Astrocyte (in vitro differentiated cells and primary cell): ENCODE measurements at regions not wholly inside any gene's neighbourhood (a gene's known extent, or its start where the extent isn't known, plus 50 kb on each side); places are given as distances from the start of the nearest gene placed in this dataset.

ENCODE experiments used
- DNase-seq: peaks from one replicate; pipeline ENCODE4 v3.0.0-alpha.2; 2010; ENCODE audit warnings: low read depth
- FAIRE-seq: peaks from 2 replicates; lab custom pipeline; 2011; peaks lifted over from hg19 to GRCh38; lab: Jason Lieb, UNC
- H2AFZ ChIP-seq: 2 replicates; pipeline ENCODE4 v1.6.0; 2012; ENCODE audit warnings: low read depth, low read length, inconsistent platforms
- H3K27ac ChIP-seq: 2 replicates; pipeline ENCODE4 v1.5.1; 2011; ENCODE audit warnings: low read depth, low read length, inconsistent platforms
- H3K27me3 ChIP-seq: 2 replicates; pipeline ENCODE4 v1.6.0; 2011; ENCODE audit warnings: low read length, inconsistent platforms; ENCODE audit not compliant: insufficient read depth
- H3K36me3 ChIP-seq: 2 replicates; pipeline ENCODE4 v1.5.1; 2011; ENCODE audit warnings: low read length, inconsistent platforms; ENCODE audit not compliant: insufficient read depth
- H3K4me1 ChIP-seq: 2 replicates; pipeline ENCODE4 v1.5.1; 2011; ENCODE audit warnings: low read length, inconsistent platforms; ENCODE audit not compliant: insufficient read depth
- H3K4me2 ChIP-seq: 2 replicates; pipeline ENCODE4 v1.6.0; 2012; ENCODE audit warnings: low read length, inconsistent platforms
- H3K4me3 ChIP-seq: 2 replicates; pipeline ENCODE4 v1.5.1; 2011; ENCODE audit warnings: low read depth, mild to moderate bottlenecking, low read length, inconsistent platforms; ENCODE audit not compliant: insufficient read depth
- H3K79me2 ChIP-seq: 2 replicates; pipeline ENCODE4 v1.6.0; 2012; ENCODE audit warnings: mild to moderate bottlenecking, low read length, inconsistent platforms; ENCODE audit not compliant: insufficient read depth
- H3K9ac ChIP-seq: 2 replicates; pipeline ENCODE4 v1.6.0; 2012; ENCODE audit warnings: mild to moderate bottlenecking, low read length, inconsistent platforms
- H3K9me3 ChIP-seq: 2 replicates; pipeline ENCODE4 v1.5.1; 2012; ENCODE audit warnings: low read depth, mild to moderate bottlenecking, low read length, inconsistent platforms; ENCODE audit not compliant: insufficient read depth
- H4K20me1 ChIP-seq: 2 replicates; pipeline ENCODE4 v1.6.0; 2012; ENCODE audit warnings: low read length, inconsistent platforms; ENCODE audit not compliant: insufficient read depth
- H3K27ac Mint-ChIP-seq: one replicate; pipeline ENCODE4 v1.8.0; 2021; ENCODE audit warnings: mild to moderate bottlenecking, mixed read lengths; ENCODE audit not compliant: unreplicated experiment
- H3K27me3 Mint-ChIP-seq: one replicate; pipeline ENCODE4 v1.8.0; 2021; ENCODE audit warnings: low read depth, mixed read lengths; ENCODE audit not compliant: unreplicated experiment
- H3K36me3 Mint-ChIP-seq: one replicate; pipeline ENCODE4 v1.8.0; 2021; ENCODE audit warnings: low read depth, mixed read lengths; ENCODE audit not compliant: unreplicated experiment
- H3K4me1 Mint-ChIP-seq: one replicate; pipeline ENCODE4 v1.8.0; 2021; ENCODE audit warnings: low read depth, mixed read lengths; ENCODE audit not compliant: unreplicated experiment
- H3K4me3 Mint-ChIP-seq: one replicate; pipeline ENCODE4 v1.8.0; 2021; ENCODE audit warnings: mild to moderate bottlenecking, moderate library complexity, mixed read lengths; ENCODE audit not compliant: unreplicated experiment
- H3K9me3 Mint-ChIP-seq: one replicate; pipeline ENCODE4 v1.8.0; 2021; ENCODE audit warnings: mild to moderate bottlenecking, mixed read lengths; ENCODE audit not compliant: unreplicated experiment
- EZH2 ChIP-seq: IDR thresholded peaks from 2 replicates; pipeline ENCODE4 v1.6.1; 2012; ENCODE audit warnings: mild to moderate bottlenecking, low read length, inconsistent platforms; ENCODE audit not compliant: insufficient read depth
- TF ChIP-seq, protein P1 (sequence below): IDR thresholded peaks from 2 replicates; pipeline ENCODE4 v1.5.1; 2011; ENCODE audit warnings: low read depth, mild to moderate bottlenecking, inconsistent platforms, low read length, moderate library complexity; ENCODE audit not compliant: insufficient read depth

- Mint-ChIP-seq H3K4me3 (no peak overlapping the region), H3K36me3 (no peaks in the 10 kb centered on the region), H3K4me1 (peaks cover 10% of the 10 kb centered on the region), H3K27ac (no peak overlapping the region), H3K9me3 (no peaks in the 10 kb centered on the region), H3K27me3 (peaks cover 52% of the 10 kb centered on the region)
- Histone ChIP-seq H3K9ac (no peak overlapping the region), H3K4me2 (no peak overlapping the region), H2AFZ (peak overlapping the region; percentile 27), H3K4me1 (peaks cover 25% of the 10 kb centered on the region), H3K9me3 (no peaks in the 10 kb centered on the region), H3K27me3 (peaks cover 5% of the 10 kb centered on the region), H3K79me2 (no peaks in the 10 kb centered on the region), H3K4me3 (no peak overlapping the region), H3K27ac (no peak overlapping the region), H4K20me1 (no peaks in the 10 kb centered on the region), H3K36me3 (no peaks in the 10 kb centered on the region)
- no peak for FAIRE-seq
- TF ChIP-seq, protein P1, sequence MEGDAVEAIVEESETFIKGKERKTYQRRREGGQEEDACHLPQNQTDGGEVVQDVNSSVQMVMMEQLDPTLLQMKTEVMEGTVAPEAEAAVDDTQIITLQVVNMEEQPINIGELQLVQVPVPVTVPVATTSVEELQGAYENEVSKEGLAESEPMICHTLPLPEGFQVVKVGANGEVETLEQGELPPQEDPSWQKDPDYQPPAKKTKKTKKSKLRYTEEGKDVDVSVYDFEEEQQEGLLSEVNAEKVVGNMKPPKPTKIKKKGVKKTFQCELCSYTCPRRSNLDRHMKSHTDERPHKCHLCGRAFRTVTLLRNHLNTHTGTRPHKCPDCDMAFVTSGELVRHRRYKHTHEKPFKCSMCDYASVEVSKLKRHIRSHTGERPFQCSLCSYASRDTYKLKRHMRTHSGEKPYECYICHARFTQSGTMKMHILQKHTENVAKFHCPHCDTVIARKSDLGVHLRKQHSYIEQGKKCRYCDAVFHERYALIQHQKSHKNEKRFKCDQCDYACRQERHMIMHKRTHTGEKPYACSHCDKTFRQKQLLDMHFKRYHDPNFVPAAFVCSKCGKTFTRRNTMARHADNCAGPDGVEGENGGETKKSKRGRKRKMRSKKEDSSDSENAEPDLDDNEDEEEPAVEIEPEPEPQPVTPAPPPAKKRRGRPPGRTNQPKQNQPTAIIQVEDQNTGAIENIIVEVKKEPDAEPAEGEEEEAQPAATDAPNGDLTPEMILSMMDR: no peak
- no peak for TF ChIP-seq EZH2
- no peak for DNase-seq
These were observed 79.6 kb downstream of the CPN2 start for GRCh38 chr3:194271460-194272035.

DNA sequence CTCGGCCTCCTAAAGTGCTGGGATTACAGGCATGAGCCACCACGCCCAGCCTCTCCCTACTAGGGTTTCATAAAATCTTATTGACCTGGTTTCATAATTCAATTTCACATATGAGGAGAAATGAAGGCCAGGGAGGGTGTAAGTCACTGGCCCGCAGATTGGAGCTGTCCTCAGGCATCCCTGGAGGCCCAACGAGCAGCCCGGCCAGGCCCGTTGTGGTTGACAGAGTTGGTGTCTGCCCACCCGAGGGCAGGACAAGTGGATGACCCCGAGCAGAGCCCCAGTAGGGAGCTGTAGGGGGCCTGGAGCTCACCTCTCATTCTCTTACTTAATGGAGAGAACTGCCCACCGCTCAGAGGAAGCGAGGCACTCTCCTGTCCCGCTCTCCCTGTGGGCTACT, 78.9 kb downstream of the CPN2 start:
- peaks cover 31% of the 10 kb centered on the region for H3K4me1 ChIP-seq
- no peak overlapping the region for H3K27ac ChIP-seq
- H3K36me3 Mint-ChIP-seq: no peaks in the 10 kb centered on the region
- no peaks in the 10 kb centered on the region for H3K36me3 ChIP-seq
- H4K20me1 ChIP-seq: no peaks in the 10 kb centered on the region
- no peak overlapping the region for H3K4me3 Mint-ChIP-seq
- H3K4me1 Mint-ChIP-seq: peaks cover 10% of the 10 kb centered on the region
- no peaks in the 10 kb centered on the region for H3K27me3 ChIP-seq
- FAIRE-seq (no peak), DNase-seq (no peak)
- peaks cover 47% of the 10 kb centered on the region for H3K27me3 Mint-ChIP-seq
- H3K9me3 ChIP-seq: no peaks in the 10 kb centered on the region
- no peak overlapping the region for H3K9ac ChIP-seq
- no peak overlapping the region for H3K4me3 ChIP-seq
- no peak overlapping the region for H3K27ac Mint-ChIP-seq
- no peaks in the 10 kb centered on the region for H3K79me2 ChIP-seq
- no peak overlapping the region for H2AFZ ChIP-seq
- H3K9me3 Mint-ChIP-seq: no peaks in the 10 kb centered on the region
- no peak overlapping the region for H3K4me2 ChIP-seq
- no peak for TF ChIP-seq EZH2
- TF ChIP-seq, protein P1: no peak

DNA sequence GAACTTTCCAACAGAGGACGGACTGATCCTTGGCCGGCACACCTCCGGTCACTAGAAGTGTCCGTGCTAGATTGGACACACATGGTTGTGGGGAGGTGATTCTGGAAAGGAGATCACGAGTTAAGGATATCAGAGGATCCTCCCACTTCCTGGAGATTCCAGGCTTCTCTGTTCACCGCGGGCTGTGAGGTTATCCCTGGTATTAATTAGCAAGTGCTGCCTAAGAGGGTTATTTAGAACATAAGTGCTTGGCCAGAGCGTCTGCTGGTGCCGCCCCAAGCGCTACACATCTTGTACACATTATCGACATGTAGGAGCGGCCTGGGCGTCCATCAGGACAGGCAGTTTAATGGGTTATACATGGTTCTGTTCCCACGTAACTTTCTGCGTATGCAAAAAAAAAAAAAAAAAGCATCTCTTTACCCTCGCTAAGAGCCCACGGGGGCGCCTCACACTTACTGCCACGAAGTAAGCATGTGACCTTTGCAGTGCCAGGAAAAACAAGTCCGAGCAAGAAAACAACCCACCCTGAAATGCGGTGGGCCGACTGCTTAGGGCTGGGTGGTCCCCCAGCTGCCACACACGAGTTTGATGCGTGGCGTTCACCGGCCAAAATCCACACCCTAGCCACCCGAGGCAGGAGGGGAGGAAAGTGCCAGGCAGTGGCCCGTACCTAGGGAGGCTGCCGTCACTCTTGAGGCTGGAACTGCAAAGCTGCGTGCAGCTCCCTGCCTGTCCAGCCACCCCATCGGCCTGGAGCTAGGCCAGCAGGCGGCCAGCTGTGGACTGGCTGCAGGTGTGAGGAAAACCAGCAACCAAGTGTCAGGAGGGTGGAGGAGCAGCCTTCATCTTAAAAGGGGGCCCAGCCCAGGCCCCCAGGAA, 78.0 kb downstream of the CPN2 start:
- Mint-ChIP-seq H3K9me3 (no peaks in the 10 kb centered on the region), H3K27ac (no peak overlapping the region), H3K27me3 (peaks cover 45% of the 10 kb centered on the region), H3K4me3 (no peak overlapping the region), H3K36me3 (no peaks in the 10 kb centered on the region), H3K4me1 (peaks cover 10% of the 10 kb centered on the region)
- Histone ChIP-seq H4K20me1 (no peaks in the 10 kb centered on the region), H3K27ac (no peak overlapping the region), H3K27me3 (no peaks in the 10 kb centered on the region), H3K9ac (no peak overlapping the region), H3K4me3 (no peak overlapping the region), H3K9me3 (no peaks in the 10 kb centered on the region), H3K36me3 (no peaks in the 10 kb centered on the region), H3K4me2 (no peak overlapping the region), H3K79me2 (no peaks in the 10 kb centered on the region), H3K4me1 (peaks cover 40% of the 10 kb centered on the region), H2AFZ (no peak overlapping the region)
- no peak for FAIRE-seq
- no peak for DNase-seq
- TF ChIP-seq, protein P1: no peak
- no peak for TF ChIP-seq EZH2
